H9 (cell line): ENCODE measurements at regions not wholly inside any gene's neighbourhood (a gene's known extent, or its start where the extent isn't known, plus 50 kb on each side); places are given as distances from the start of the nearest gene placed in this dataset.

Source experiments
- DNase-seq: peaks from one replicate; pipeline ENCODE4 v3.0.0-alpha.2; 2017
- H2AFZ ChIP-seq: one replicate; pipeline ENCODE4 v1.6.1; 2013; ENCODE audit warnings: mild to moderate bottlenecking, low read length, control low read depth, moderate library complexity
- H2AK5ac ChIP-seq: 2 replicates; pipeline ENCODE4 v1.6.1; 2013; ENCODE audit warnings: low read length, control low read depth, mixed read lengths; ENCODE audit not compliant: insufficient read length
- H2BK120ac ChIP-seq: one replicate; pipeline ENCODE4 v1.6.1; 2013; ENCODE audit warnings: low read depth, mild to moderate bottlenecking, low read length, control low read depth, inconsistent platforms; ENCODE audit not compliant: poor library complexity, severe bottlenecking
- H2BK12ac ChIP-seq: 2 replicates; pipeline ENCODE4 v1.6.1; 2013; ENCODE audit warnings: low read length, control low read depth, mixed read lengths, low read depth; ENCODE audit not compliant: insufficient read length
- H2BK15ac ChIP-seq: 2 replicates; pipeline ENCODE4 v1.6.1; 2013; ENCODE audit warnings: low read depth, low read length, control low read depth
- H2BK20ac ChIP-seq: one replicate; pipeline ENCODE4 v1.6.1; 2013; ENCODE audit warnings: low read depth, mild to moderate bottlenecking, low read length, control low read depth, inconsistent platforms; ENCODE audit not compliant: poor library complexity, severe bottlenecking
- H2BK5ac ChIP-seq: 2 replicates; pipeline ENCODE4 v1.6.1; 2013; ENCODE audit warnings: low read length, control low read depth, mixed read lengths; ENCODE audit not compliant: insufficient read length
- H3K14ac ChIP-seq: 2 replicates; pipeline ENCODE4 v1.6.1; 2013; ENCODE audit warnings: low read length, control low read depth; ENCODE audit not compliant: insufficient read depth
- H3K18ac ChIP-seq: 2 replicates; pipeline ENCODE4 v1.6.1; 2013; ENCODE audit warnings: low read depth, mild to moderate bottlenecking, mixed read lengths, low read length, control low read depth; ENCODE audit not compliant: insufficient read length
- H3K23ac ChIP-seq: 2 replicates; pipeline ENCODE4 v1.6.1; 2013; ENCODE audit warnings: low read length, control low read depth, mixed read lengths, low read depth; ENCODE audit not compliant: insufficient read length
- H3K23me2 ChIP-seq: 2 replicates; pipeline ENCODE4 v1.6.1; 2013; ENCODE audit warnings: low read depth, mild to moderate bottlenecking, mixed read lengths, low read length, control low read depth; ENCODE audit not compliant: insufficient read length, poor library complexity, severe bottlenecking
- H3K27ac ChIP-seq: 2 replicates; pipeline ENCODE4 v1.5.1; 2013; ENCODE audit warnings: low read length, control low read depth, mixed read lengths, low read depth; ENCODE audit not compliant: insufficient read length
- H3K27me3 ChIP-seq: 2 replicates; pipeline ENCODE4 v1.6.1; 2013; ENCODE audit warnings: low read length, control low read depth, inconsistent platforms; ENCODE audit not compliant: insufficient read depth
- H3K4ac ChIP-seq: 2 replicates; pipeline ENCODE4 v1.6.1; 2013; ENCODE audit warnings: low read depth, mild to moderate bottlenecking, control low read depth, inconsistent platforms, low read length, moderate library complexity
- H3K4me1 ChIP-seq: 2 replicates; pipeline ENCODE4 v1.6.1; 2013; ENCODE audit warnings: low read length, control low read depth, inconsistent platforms; ENCODE audit not compliant: insufficient read depth
- H3K4me2 ChIP-seq: 2 replicates; pipeline ENCODE4 v1.6.1; 2013; ENCODE audit warnings: low read length, control low read depth, mixed read lengths; ENCODE audit not compliant: insufficient read length, insufficient read depth
- H3K56ac ChIP-seq: 2 replicates; pipeline ENCODE4 v1.6.1; 2013; ENCODE audit warnings: low read depth, mild to moderate bottlenecking, mixed read lengths, low read length, control low read depth; ENCODE audit not compliant: insufficient read length
- H3K79me1 ChIP-seq: 2 replicates; pipeline ENCODE4 v1.6.1; 2013; ENCODE audit warnings: low read depth, mild to moderate bottlenecking, moderate library complexity, low read length, control low read depth, inconsistent platforms; ENCODE audit not compliant: insufficient read depth, poor library complexity, severe bottlenecking
- H3K79me2 ChIP-seq: 2 replicates; pipeline ENCODE4 v1.6.1; 2013; ENCODE audit warnings: low read length, control low read depth, inconsistent platforms; ENCODE audit not compliant: insufficient read depth
- H3K9ac ChIP-seq: 2 replicates; pipeline ENCODE4 v1.6.1; 2013; ENCODE audit warnings: low read length, control low read depth, mixed read lengths; ENCODE audit not compliant: insufficient read length; ENCODE audit errors: extremely low read depth
- H3K9me3 ChIP-seq: one replicate; pipeline ENCODE4 v1.6.1; 2013; ENCODE audit warnings: low read depth, low read length, inconsistent platforms; ENCODE audit not compliant: control insufficient read depth
- H3T11ph ChIP-seq: one replicate; pipeline ENCODE4 v1.6.1; 2013; ENCODE audit warnings: mild to moderate bottlenecking, low read length, control low read depth, inconsistent platforms
- H4K20me1 ChIP-seq: one replicate; pipeline ENCODE4 v1.6.1; 2013; ENCODE audit not compliant: control insufficient read depth, insufficient read length, insufficient read depth
- H4K5ac ChIP-seq: 2 replicates; pipeline ENCODE4 v1.6.1; 2013; ENCODE audit warnings: low read depth, mild to moderate bottlenecking, mixed read lengths, low read length, control low read depth; ENCODE audit not compliant: insufficient read length
- H4K8ac ChIP-seq: replicated peaks from 2 replicates; pipeline ENCODE4 v1.6.1; 2013; ENCODE audit warnings: low read length, control low read depth, mixed read lengths, low read depth; ENCODE audit not compliant: insufficient read length
- H4K91ac ChIP-seq: 2 replicates; pipeline ENCODE4 v1.6.1; 2013; ENCODE audit warnings: low read depth, mild to moderate bottlenecking, moderate library complexity, mixed read lengths, low read length, control low read depth; ENCODE audit not compliant: insufficient read length
- H3K27ac Mint-ChIP-seq, 3 experiments: 2 replicates in 2 of 3; 3 replicates in 1 of 3; pipeline ENCODE4 v1.8.0; 2020 to 2021; ENCODE audit warnings: mixed read lengths in 3 of 3, mild to moderate bottlenecking in 1 of 3, moderate library complexity in 1 of 3
- H3K27me3 Mint-ChIP-seq: 2 replicates; pipeline ENCODE4 v1.8.0; 2021; ENCODE audit warnings: low read depth, mild to moderate bottlenecking, moderate library complexity, mixed read lengths
- H3K36me3 Mint-ChIP-seq, 3 experiments: 2 replicates in 2 of 3; 3 replicates in 1 of 3; pipeline ENCODE4 v1.8.0; 2020 to 2021; ENCODE audit warnings: low read depth in 3 of 3, mixed read lengths in 3 of 3; ENCODE audit not compliant: insufficient read depth in 1 of 3
- H3K4me1 Mint-ChIP-seq, 2 experiments: 2 replicates each; pipeline ENCODE4 v1.8.0; 2020; ENCODE audit warnings: mixed read lengths in 2 of 2
- H3K4me3 Mint-ChIP-seq, 2 experiments: 2 replicates in 1 of 2; 3 replicates in 1 of 2; pipeline ENCODE4 v1.8.0; 2020 to 2021; ENCODE audit warnings: mild to moderate bottlenecking in 2 of 2, mixed read lengths in 2 of 2, moderate library complexity in 1 of 2
- H3K9me3 Mint-ChIP-seq, 2 experiments: 2 replicates in 1 of 2; 3 replicates in 1 of 2; pipeline ENCODE4 v1.8.0; 2020; ENCODE audit warnings: mild to moderate bottlenecking in 2 of 2, mixed read lengths in 2 of 2, moderate library complexity in 1 of 2
- CTCF ChIP-seq: fragments of 200-600 bp; sonication (generic); conservative IDR thresholded peaks from 3 replicates; pipeline ENCODE4 v1.8.0; 2021; ENCODE audit warnings: antibody characterized with exemption, mild to moderate bottlenecking
- WGBS: extraction: QIAGEN DNeasy Blood & Tissue Kit; methylation state at CpG from one replicate; pipeline ENCODE4 v1.1.7; 2013; ENCODE audit warnings: missing lambda C conversion rate, low lambda C conversion rate, mixed read lengths; ENCODE audit not compliant: insufficient read length; ENCODE audit errors: extremely low coverage; 5-methylcytosine and 5-hydroxymethylcytosine counted together

GRCh38 chr1:65491472-65491871 lies 71.0 kb downstream of the LEPR start:
- Mint-ChIP-seq H3K4me1 (no peaks in the 10 kb centered on the region), H3K4me3 (no peak overlapping the region), H3K27ac (no peak overlapping the region), H3K36me3 (no peaks in the 10 kb centered on the region), H3K27me3 (no peaks in the 10 kb centered on the region; the same call in 1 of the 2 replicates), H3K9me3 (no peaks in the 10 kb centered on the region)
- Histone ChIP-seq H3K9ac (no peak overlapping the region), H2BK5ac (no peak overlapping the region), H4K91ac (no peak overlapping the region), H2AK5ac (no peak overlapping the region), H2AFZ (no peak overlapping the region), H3K79me2 (no peaks in the 10 kb centered on the region), H3K9me3 (no peaks in the 10 kb centered on the region), H4K5ac (no peak overlapping the region), H4K20me1 (no peaks in the 10 kb centered on the region), H4K8ac (no peak overlapping the region), H3K23me2 (no peaks in the 10 kb centered on the region), H3K14ac (no peak overlapping the region), H2BK12ac (no peak overlapping the region), H3K18ac (no peak overlapping the region), H2BK120ac (no peak overlapping the region), H3K56ac (no peak overlapping the region), H2BK20ac (no peak overlapping the region), H3K23ac (no peak overlapping the region), H3K4me1 (no peaks in the 10 kb centered on the region), H3K79me1 (no peaks in the 10 kb centered on the region), H3K27ac (no peak overlapping the region), H3K27me3 (no peaks in the 10 kb centered on the region), H3T11ph (no peak overlapping the region), H3K4me2 (no peak overlapping the region), H2BK15ac (no peak overlapping the region), H3K4ac (no peak overlapping the region)
- WGBS, result no CpG with 5 or more reads among the region's 3 CpGs
- no peak for DNase-seq
- no peak for TF ChIP-seq CTCF
